VCaP (cell line): ENCODE measurements at regions not wholly inside any gene's neighbourhood (a gene's known extent, or its start where the extent isn't known, plus 50 kb on each side); places are given as distances from the start of the nearest gene placed in this dataset.
"Not testable (repeated sequence)": the region's sequence is repeated elsewhere in the genome, so short reads cannot be mapped to it uniquely, and the experiment has no call there.

ENCODE experiments used
- H3K27ac ChIP-seq: fragments of 450-650 bp; 2 replicates; pipeline ENCODE4 v1.5.1; 2017
- TF ChIP-seq, protein P1 (sequence below): fragments of 450-650 bp; conservative IDR thresholded peaks from 2 replicates; pipeline ENCODE4 v1.5.1; 2017; ENCODE audit warnings: mild to moderate bottlenecking, moderate library complexity

DNA sequence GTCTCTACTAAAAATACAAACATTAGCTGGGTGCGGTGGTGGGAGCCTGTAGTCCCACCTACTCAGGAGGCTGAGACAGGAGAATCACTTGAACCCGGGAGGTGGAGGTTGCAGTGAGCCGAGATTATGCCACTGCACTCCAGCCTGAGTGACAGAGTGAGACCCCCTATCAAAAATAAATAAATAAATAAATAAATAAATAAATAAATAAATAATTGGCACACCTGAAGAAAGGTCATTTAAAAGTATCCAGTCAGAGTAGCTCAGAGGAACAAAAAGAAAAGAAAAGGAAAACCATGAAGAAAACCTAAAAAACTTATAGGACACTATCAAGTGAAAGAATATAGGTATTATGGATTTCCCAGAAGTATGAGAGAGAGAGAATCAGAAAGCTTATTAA, 330.1 kb upstream of the AR start:
- not testable (repeated sequence) for H3K27ac ChIP-seq

GRCh38 chrX:67207912-67208311, 335.9 kb upstream of the AR start:
- H3K27ac ChIP-seq, result no peak overlapping the region
- TF ChIP-seq, protein P1, sequence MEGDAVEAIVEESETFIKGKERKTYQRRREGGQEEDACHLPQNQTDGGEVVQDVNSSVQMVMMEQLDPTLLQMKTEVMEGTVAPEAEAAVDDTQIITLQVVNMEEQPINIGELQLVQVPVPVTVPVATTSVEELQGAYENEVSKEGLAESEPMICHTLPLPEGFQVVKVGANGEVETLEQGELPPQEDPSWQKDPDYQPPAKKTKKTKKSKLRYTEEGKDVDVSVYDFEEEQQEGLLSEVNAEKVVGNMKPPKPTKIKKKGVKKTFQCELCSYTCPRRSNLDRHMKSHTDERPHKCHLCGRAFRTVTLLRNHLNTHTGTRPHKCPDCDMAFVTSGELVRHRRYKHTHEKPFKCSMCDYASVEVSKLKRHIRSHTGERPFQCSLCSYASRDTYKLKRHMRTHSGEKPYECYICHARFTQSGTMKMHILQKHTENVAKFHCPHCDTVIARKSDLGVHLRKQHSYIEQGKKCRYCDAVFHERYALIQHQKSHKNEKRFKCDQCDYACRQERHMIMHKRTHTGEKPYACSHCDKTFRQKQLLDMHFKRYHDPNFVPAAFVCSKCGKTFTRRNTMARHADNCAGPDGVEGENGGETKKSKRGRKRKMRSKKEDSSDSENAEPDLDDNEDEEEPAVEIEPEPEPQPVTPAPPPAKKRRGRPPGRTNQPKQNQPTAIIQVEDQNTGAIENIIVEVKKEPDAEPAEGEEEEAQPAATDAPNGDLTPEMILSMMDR, result no peak

- TF ChIP-seq, protein P1, result no peak
- no peak overlapping the region for H3K27ac ChIP-seq
Measured at GRCh38 chrX:67159437-67159836, 384.4 kb upstream of the AR start.

DNA sequence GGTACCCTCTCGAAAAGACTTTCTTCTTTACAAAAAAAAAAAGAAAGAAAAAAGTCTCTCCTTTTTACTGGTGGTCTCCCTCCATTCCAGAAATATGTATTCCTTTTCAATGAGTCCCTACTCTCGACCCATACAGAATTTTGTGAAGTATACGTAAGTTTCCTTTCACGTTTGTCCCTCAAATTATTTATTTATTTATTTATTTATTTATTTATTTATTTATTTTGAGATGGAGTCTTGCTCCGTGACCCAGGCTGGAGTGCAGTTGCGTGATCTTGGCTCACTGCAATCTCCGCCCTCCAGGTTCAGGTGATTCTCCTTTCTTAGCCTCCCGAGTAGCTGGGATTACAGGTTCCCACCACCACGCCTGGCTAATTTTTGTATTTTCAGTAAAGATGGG, 429.2 kb upstream of the AR start:
- no peak overlapping the region for H3K27ac ChIP-seq
- TF ChIP-seq, protein P1, result no peak

GRCh38 chrX:67105758-67106116, 438.1 kb upstream of the AR start:
- TF ChIP-seq, protein P1, result no peak
- H3K27ac ChIP-seq, result peak overlapping the region; percentile 41

DNA sequence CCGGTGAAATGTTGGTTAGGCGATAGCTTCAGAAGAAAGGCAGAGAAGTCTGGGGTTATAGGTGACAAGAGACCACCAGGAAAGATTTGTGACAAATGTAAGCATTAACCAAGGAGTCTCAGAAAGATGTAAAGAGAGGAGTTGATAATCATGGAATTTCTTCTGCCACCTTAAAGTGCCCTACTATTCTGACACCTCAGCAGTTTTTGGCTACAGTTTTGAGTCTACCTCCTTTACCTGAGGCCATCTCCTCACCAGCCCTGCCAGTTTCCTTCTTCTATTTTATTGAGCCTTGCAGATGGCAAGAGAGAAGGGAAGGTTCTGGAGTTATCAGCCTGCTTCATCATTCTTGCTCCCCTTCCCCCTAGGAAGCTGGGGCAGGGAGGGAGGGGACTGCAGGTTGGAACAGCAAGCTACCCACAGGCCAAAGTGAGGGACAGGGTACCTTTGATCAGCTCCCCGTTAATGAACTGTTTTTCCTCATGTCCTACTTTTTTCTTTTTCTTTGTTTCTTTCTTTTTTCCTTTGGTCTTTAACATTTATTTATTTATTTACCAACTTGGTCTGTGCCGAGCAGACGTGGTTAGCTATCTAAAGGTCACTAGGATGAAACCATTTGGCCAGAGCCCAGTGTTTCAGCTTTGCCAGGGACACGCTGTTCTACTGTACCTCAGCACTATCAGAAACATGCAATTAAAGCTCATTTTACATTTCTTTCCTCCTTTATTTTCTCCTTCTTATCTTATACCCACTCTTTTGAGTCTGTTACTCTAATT, 438.7 kb upstream of the AR start:
- peak overlapping the region; percentile 41 for H3K27ac ChIP-seq
- TF ChIP-seq, protein P1, result no peak

GRCh38 chrX:67100031-67100884, 443.6 kb upstream of the AR start:
- TF ChIP-seq, protein P1, result no peak

DNA sequence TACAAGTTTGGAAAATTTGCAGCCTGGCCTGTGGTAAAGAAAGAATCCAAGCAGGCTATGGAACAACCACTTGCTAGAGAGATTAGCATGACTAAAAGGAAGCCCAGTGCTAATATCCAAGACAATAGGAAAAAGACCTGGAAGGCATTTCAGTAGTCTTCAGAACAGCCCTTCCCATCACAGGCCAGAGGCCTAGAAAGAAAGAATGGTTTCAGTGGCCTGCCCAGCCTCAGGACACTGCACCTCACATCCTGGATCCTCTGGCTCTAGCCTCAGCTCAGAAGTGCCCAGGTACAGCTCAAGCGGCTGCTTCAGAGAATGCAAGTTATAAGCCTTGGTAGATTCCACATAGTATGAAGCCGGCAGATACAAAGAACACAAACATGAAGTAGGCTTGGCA, 449.8 kb upstream of the AR start:
- H3K27ac ChIP-seq, result no peak overlapping the region
- TF ChIP-seq, protein P1, result no peak

More at GRCh38 chrX:67100031-67100884, 443.6 kb upstream of the AR start:
- no peak overlapping the region for H3K27ac ChIP-seq
